HFFc6 (cell line): ENCODE measurements at regions not wholly inside any gene's neighbourhood (a gene's known extent, or its start where the extent isn't known, plus 50 kb on each side); places are given as distances from the start of the nearest gene placed in this dataset.

Source experiments
- DNase-seq: peaks from one replicate; pipeline ENCODE4 v3.0.0-alpha.2; 2018
- H3K27ac Mint-ChIP-seq: 2 replicates; pipeline ENCODE4 v1.8.0; 2020; ENCODE audit warnings: mild to moderate bottlenecking, mixed read lengths
- H3K27me3 Mint-ChIP-seq: 2 replicates; pipeline ENCODE4 v1.8.0; 2021; ENCODE audit warnings: mild to moderate bottlenecking, moderate library complexity, mixed read lengths; ENCODE audit not compliant: insufficient read depth
- H3K36me3 Mint-ChIP-seq: 2 replicates; pipeline ENCODE4 v1.8.0; 2021; ENCODE audit warnings: low read depth, mixed read lengths
- H3K4me1 Mint-ChIP-seq: 2 replicates; pipeline ENCODE4 v1.8.0; 2020; ENCODE audit warnings: low read depth, mixed read lengths
- H3K4me3 Mint-ChIP-seq: 2 replicates; pipeline ENCODE4 v1.8.0; 2020; ENCODE audit warnings: mild to moderate bottlenecking, moderate library complexity, mixed read lengths
- H3K9me3 Mint-ChIP-seq: 2 replicates; pipeline ENCODE4 v1.8.0; 2020; ENCODE audit warnings: mild to moderate bottlenecking, mixed read lengths
- TF ChIP-seq, protein P1 (sequence below): fragments of 200-600 bp; sonication (generic); IDR thresholded peaks from 2 replicates; pipeline ENCODE4 v1.5.0; 2021; ENCODE audit warnings: antibody characterized with exemption, mild to moderate bottlenecking

DNA sequence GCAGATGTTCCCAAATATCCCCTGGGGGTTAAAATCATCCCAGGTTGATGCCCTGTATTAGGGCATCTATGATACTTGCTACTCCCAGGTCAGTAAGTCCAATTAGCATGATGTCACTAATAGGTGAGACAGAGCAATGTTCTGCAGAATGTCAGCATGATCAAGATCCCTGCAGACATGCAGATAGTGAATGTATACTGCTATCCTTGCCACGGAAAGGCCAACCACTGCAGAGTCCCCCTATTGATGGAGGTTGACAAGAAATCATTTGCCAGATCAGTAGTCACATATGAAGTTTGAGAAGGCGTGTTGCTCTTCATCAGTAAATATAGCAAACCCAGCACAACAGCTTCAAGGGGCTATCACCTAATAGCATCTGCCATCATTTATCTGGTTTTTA, 97.4 kb downstream of the SETD4 start:
- H3K27ac Mint-ChIP-seq = no peak overlapping the region
- no peak overlapping the region for H3K4me3 Mint-ChIP-seq
- H3K27me3 Mint-ChIP-seq = peaks cover 35% of the 10 kb centered on the region
- DNase-seq = no peak
- H3K4me1 Mint-ChIP-seq = no peaks in the 10 kb centered on the region
- no peaks in the 10 kb centered on the region for H3K9me3 Mint-ChIP-seq
- TF ChIP-seq, protein P1, sequence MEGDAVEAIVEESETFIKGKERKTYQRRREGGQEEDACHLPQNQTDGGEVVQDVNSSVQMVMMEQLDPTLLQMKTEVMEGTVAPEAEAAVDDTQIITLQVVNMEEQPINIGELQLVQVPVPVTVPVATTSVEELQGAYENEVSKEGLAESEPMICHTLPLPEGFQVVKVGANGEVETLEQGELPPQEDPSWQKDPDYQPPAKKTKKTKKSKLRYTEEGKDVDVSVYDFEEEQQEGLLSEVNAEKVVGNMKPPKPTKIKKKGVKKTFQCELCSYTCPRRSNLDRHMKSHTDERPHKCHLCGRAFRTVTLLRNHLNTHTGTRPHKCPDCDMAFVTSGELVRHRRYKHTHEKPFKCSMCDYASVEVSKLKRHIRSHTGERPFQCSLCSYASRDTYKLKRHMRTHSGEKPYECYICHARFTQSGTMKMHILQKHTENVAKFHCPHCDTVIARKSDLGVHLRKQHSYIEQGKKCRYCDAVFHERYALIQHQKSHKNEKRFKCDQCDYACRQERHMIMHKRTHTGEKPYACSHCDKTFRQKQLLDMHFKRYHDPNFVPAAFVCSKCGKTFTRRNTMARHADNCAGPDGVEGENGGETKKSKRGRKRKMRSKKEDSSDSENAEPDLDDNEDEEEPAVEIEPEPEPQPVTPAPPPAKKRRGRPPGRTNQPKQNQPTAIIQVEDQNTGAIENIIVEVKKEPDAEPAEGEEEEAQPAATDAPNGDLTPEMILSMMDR = no peak
- no peaks in the 10 kb centered on the region for H3K36me3 Mint-ChIP-seq

DNA sequence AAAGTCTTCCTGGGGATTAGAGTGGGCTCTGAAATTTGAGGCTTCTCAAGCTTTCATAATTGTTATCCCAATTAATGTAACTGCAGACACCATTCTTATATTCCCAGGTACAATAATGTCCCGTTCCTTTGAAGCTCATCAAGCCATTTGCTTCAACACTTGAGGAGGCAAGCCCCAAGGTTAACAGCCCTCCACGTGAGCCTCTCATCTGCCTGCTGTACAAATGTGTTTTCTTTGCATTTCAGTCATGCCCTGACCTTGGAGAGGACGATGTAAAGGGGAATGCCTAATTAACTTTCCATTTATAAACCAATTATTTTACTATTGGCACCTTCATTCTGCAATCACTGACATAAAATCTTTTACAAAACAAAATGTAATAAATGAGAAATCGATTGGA, 106.3 kb downstream of the SETD4 start:
- TF ChIP-seq, protein P1 = no peak
- H3K36me3 Mint-ChIP-seq = peaks cover 6% of the 10 kb centered on the region; the same call in 1 of the 2 replicates
- no peak overlapping the region for H3K4me3 Mint-ChIP-seq
- H3K27ac Mint-ChIP-seq = no peak overlapping the region
- H3K27me3 Mint-ChIP-seq = peaks cover 35% of the 10 kb centered on the region
- H3K4me1 Mint-ChIP-seq = no peaks in the 10 kb centered on the region; the same call in 1 of the 2 replicates
- H3K9me3 Mint-ChIP-seq = peaks cover 6% of the 10 kb centered on the region; the same call in 1 of the 2 replicates
- DNase-seq = no peak

DNA sequence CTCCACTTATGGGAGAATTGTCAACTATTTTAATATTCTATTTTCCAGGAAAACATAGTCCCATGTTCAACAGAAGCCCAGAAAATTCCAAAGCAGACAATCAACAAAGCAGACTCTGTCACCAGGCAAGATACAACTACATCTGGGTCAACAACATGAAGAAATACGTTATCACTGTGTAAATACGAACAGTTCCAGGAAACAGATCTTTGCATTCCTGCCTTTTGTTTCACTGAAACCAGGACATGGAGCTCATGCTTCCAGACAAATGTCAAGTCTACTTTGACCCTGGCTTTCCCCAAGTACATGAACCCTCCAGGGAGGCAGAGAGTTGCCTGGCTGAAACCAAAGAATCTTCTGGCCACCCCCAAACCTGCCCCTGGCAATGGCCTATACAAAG, 106.7 kb downstream of the SETD4 start:
- Mint-ChIP-seq H3K27ac (no peak overlapping the region), H3K27me3 (peaks cover 33% of the 10 kb centered on the region), H3K36me3 (peaks cover 6% of the 10 kb centered on the region; the same call in 1 of the 2 replicates), H3K4me3 (no peak overlapping the region), H3K4me1 (no peaks in the 10 kb centered on the region; the same call in 1 of the 2 replicates), H3K9me3 (peaks cover 6% of the 10 kb centered on the region; the same call in 1 of the 2 replicates)
- TF ChIP-seq, protein P1 = no peak
- no peak for DNase-seq

DNA sequence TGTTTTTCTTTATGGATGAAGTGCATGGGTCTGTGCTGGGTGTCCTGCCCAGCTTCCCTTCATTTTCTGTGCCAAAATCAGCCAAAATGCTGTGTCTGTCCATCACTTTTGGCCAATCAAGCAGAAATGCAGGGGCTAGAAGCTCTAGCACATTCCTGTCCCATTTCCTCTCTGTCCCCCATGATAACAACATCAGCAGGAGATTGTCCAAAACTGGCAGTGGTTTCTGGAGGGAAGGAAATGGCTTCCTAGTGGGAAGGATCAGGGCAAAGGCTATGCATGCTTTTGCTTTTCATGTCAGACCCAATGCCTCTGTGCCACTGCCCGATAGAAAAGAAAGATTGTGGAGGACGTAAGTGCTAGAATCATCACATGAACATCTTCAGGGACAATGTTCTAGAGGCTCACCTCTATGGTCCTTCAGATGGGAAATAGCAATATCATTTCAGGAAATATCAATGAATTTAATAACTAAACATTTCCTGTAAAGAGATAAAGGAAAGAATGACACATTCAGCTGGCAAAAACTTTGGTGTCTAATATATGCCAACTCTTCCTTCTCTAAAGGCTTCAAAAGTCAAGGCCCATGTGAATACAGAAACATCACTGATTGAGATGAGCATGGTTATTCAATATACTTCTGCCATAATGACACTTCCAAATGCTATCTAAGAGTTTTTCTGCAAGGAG, 107.5 kb downstream of the SETD4 start:
- Mint-ChIP-seq H3K27me3 (peaks cover 29% of the 10 kb centered on the region), H3K36me3 (peaks cover 6% of the 10 kb centered on the region; the same call in 1 of the 2 replicates), H3K4me3 (no peak overlapping the region), H3K4me1 (no peaks in the 10 kb centered on the region; the same call in 1 of the 2 replicates), H3K9me3 (peaks cover 6% of the 10 kb centered on the region; the same call in 1 of the 2 replicates), H3K27ac (no peak overlapping the region)
- TF ChIP-seq, protein P1 = no peak
- DNase-seq = no peak

DNA sequence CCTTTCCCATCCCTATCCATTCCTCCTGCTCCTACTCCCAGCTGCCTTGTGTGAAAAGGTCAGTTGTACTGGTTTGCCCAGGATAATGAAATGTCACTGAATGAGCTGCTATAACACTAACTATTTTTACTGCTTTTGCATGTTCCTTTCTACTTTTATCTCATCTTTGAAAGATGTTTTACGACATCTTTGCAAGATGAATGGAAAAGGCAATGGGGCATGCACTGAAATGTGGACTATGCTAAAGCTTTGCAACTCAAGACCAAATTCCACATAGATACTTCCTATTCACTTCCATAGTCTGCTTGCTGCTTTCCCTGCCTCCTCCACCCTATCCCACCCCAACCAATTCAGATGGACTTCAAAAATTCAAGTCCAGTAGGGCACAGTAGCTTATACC, 111.3 kb downstream of the SETD4 start:
- Mint-ChIP-seq H3K9me3 (no peaks in the 10 kb centered on the region), H3K27me3 (peaks cover 15% of the 10 kb centered on the region), H3K36me3 (no peaks in the 10 kb centered on the region)

More for the DNA sequence above, 111.3 kb downstream of the SETD4 start:
- Mint-ChIP-seq H3K27ac (no peak overlapping the region), H3K4me1 (no peaks in the 10 kb centered on the region; the same call in 1 of the 2 replicates), H3K4me3 (no peak overlapping the region)
- no peak for DNase-seq
- TF ChIP-seq, protein P1 = no peak
